GM12878 (cell line): ENCODE measurements at regions not wholly inside any gene's neighbourhood (a gene's known extent, or its start where the extent isn't known, plus 50 kb on each side); places are given as distances from the start of the nearest gene placed in this dataset.

ENCODE experiments used
- ATAC-seq: fragments of 200-7000 bp; cut with Tn5 transposase; 3 replicates; pipeline ENCODE4 v1.9.1; 2020; ENCODE audit warnings: mild to moderate bottlenecking, moderate library complexity
- BruUV-seq: library from RNA; stranded (reverse); fragments of 400-500 nt; replicated peaks from 2 replicates; lab custom pipeline; 2021; lab: Mats Ljungman, UMichigan
- CTCF ChIA-PET: fragments of 300-600 bp; sonication (Branson Sonifier 250); formaldehyde crosslinking; extraction: SDS; loops from one replicate; lab custom pipeline; 2021; ENCODE audit warnings: inconsistent platforms; lab: Yijun Ruan, JAX
- POLR2A ChIA-PET: fragments of 350-600 bp; formaldehyde crosslinking; extraction: SDS; loops from one replicate; lab custom pipeline; 2021; ENCODE audit warnings: inconsistent platforms; lab: Charles Lee
- RAD21 ChIA-PET: fragments of 300-600 bp; sonication (Branson Sonifier 250); formaldehyde crosslinking; loops from one replicate; lab custom pipeline; 2023; ENCODE audit warnings: antibody characterized with exemption; ENCODE audit not compliant: unreplicated experiment; lab: Charles Lee
- SMC1A ChIA-PET: fragments of 300-600 bp; sonication (Branson Sonifier 250); formaldehyde crosslinking; loops from one replicate; lab custom pipeline; 2023; ENCODE audit not compliant: unreplicated experiment, uncharacterized antibody; lab: Charles Lee
- DNase-seq: peaks from one replicate; pipeline ENCODE4 v3.0.0-alpha.2; 2011; ENCODE audit warnings: low read depth, low spot score
- FAIRE-seq: peaks from 3 replicates; lab custom pipeline; 2011; peaks lifted over from hg19 to GRCh38; lab: Jason Lieb, UNC
- H2AFZ ChIP-seq: 2 replicates; pipeline ENCODE4 v1.6.0; 2011; ENCODE audit warnings: low read depth, low read length, control low read depth; ENCODE audit not compliant: control insufficient read depth
- H3K27ac ChIP-seq: 2 replicates; pipeline ENCODE4 v1.5.1; 2011; ENCODE audit warnings: control low read depth; ENCODE audit not compliant: control insufficient read depth, insufficient read depth
- H3K27me3 ChIP-seq, 2 experiments: replicated peaks in 1 of 2; 2 replicates each; pipeline versions ENCODE4 v1.6.0 to v1.6.1; 2011; ENCODE audit warnings: low read length in 1 of 2; ENCODE audit not compliant: control insufficient read depth in 2 of 2, insufficient read depth in 2 of 2
- H3K36me3 ChIP-seq, 2 experiments: 2 replicates each; pipeline ENCODE4 v1.5.1; 2011; ENCODE audit warnings: low read length in 1 of 2; ENCODE audit not compliant: control insufficient read depth in 2 of 2, insufficient read depth in 2 of 2
- H3K4me1 ChIP-seq: 2 replicates; pipeline ENCODE4 v1.6.1; 2011; ENCODE audit warnings: mild to moderate bottlenecking, low read length, moderate library complexity, mixed read lengths; ENCODE audit not compliant: control insufficient read depth, insufficient read depth
- H3K4me2 ChIP-seq: 2 replicates; pipeline ENCODE4 v1.6.0; 2011; ENCODE audit warnings: control low read depth; ENCODE audit not compliant: control insufficient read depth, insufficient read depth
- H3K4me3 ChIP-seq: fragments of 200-600 bp; sonication (generic); 2 replicates; pipeline ENCODE4 v1.5.1; 2016
- H3K79me2 ChIP-seq: 2 replicates; pipeline ENCODE4 v1.6.0; 2011; ENCODE audit warnings: low read length; ENCODE audit not compliant: control insufficient read depth, insufficient read depth
- H3K9ac ChIP-seq: 2 replicates; pipeline ENCODE4 v1.8.0; 2011; ENCODE audit warnings: low read length, control low read depth, mixed read lengths; ENCODE audit not compliant: control insufficient read depth, insufficient read depth
- H3K9me3 ChIP-seq: replicated peaks from 3 replicates; pipeline ENCODE4 v1.5.1; 2011; ENCODE audit warnings: mild to moderate bottlenecking, low read length; ENCODE audit not compliant: control insufficient read depth, insufficient read depth
- H4K20me1 ChIP-seq: 2 replicates; pipeline ENCODE4 v1.6.0; 2011; ENCODE audit not compliant: control insufficient read depth, insufficient read depth
- BCLAF1 ChIP-seq: fragments of 450-650 bp; IDR thresholded peaks from 2 replicates; pipeline ENCODE4 v1.6.1; 2017; ENCODE audit warnings: antibody characterized with exemption, mild to moderate bottlenecking, moderate library complexity
- PKNOX1 ChIP-seq: fragments of 450-650 bp; IDR thresholded peaks from 2 replicates; pipeline ENCODE4 v1.6.1; 2016; ENCODE audit warnings: mild to moderate bottlenecking
- RELA ChIP-seq: fragments of 450-650 bp; IDR thresholded peaks from 2 replicates; pipeline ENCODE4 v1.8.0; 2014; ENCODE audit warnings: borderline replicate concordance; ENCODE audit not compliant: partially characterized antibody
- ZBTB40 ChIP-seq: fragments of 450-650 bp; IDR thresholded peaks from 2 replicates; pipeline ENCODE4 v1.6.1; 2016; ENCODE audit warnings: mild to moderate bottlenecking, moderate library complexity, borderline replicate concordance
- ZSCAN29 ChIP-seq: fragments of 450-650 bp; IDR thresholded peaks from 2 replicates; pipeline ENCODE4 v1.6.1; 2017; ENCODE audit warnings: mild to moderate bottlenecking, moderate library complexity
- WGBS: methylation state at CpG from one replicate; pipeline ENCODE4 v1.1.6; 2016; ENCODE audit warnings: low lambda C conversion rate; ENCODE audit not compliant: insufficient replicate concordance, insufficient coverage; ENCODE audit errors: missing lambda C conversion rate; 5-methylcytosine and 5-hydroxymethylcytosine counted together
- in situ Hi-C: fragments of 300-500 bp; cut with MboI; formaldehyde crosslinking; loops from 9 replicates; pipeline ENCODE4 v1.14.3; 2018; ENCODE audit warnings: mixed read lengths
- intact Hi-C: fragments of 100-400 bp; cut with micrococcal nuclease; formaldehyde crosslinking; loops from one replicate; pipeline ENCODE4 v1.14.2; 2022; ENCODE audit not compliant: unreplicated experiment
- TF ChIP-seq, protein P1 (sequence below): fragments of 450-650 bp; formaldehyde crosslinking; IDR thresholded peaks from 2 replicates; pipeline ENCODE4 v1.4.0; 2022; ENCODE audit warnings: mild to moderate bottlenecking, moderate library complexity
- TF ChIP-seq, protein P2 (sequence below): IDR thresholded peaks from 2 replicates; pipeline ENCODE4 v1.6.1; 2011; ENCODE audit warnings: mild to moderate bottlenecking, low read depth, low read length, moderate library complexity; ENCODE audit not compliant: insufficient replicate concordance

GRCh38 chr2:7860693-7861092 lies 821.2 kb upstream of the ID2 start (continued):
- TF ChIP-seq BCLAF1 (no peak), ZSCAN29 (no peak)

DNA sequence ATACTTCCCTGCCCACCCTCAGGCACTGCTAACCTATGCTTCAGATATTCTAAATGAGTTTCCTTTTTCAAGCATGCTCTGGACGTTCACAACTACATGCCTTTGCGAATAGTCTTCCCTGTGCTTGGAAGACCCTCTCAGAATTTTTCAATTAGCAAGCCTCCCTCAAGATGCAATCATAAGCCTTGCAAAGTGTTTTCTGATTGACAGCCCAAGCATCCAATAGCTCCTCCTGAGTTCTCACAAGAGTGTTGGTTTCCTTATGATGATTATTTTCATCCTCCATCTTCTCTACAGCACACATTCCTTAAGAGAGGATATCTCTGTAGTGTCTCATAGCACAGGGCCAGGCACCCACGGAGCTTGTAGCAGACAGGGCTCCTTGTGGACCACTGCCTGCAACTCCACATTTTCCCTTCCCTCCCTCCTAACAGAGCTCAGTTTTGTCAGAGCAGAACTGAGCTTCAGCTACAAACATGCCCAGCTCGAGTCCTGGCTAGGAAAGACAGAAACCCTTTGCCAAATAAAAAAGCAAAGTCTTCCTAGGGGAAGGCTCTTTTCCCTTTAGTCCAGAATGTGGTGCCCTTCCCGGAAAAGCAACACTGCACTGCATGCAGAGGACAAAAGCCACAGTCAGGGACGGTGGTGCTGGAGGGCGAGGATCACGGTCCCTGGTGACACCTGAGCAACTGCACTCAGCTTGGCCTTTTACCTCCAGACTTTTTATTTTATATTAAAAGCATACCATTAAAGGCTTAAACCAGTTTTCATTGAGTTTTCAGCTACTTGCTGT lies 819.8 kb upstream of the ID2 start:
- Histone ChIP-seq H3K4me3 (no peak overlapping the region), H3K36me3 (no peaks in the 10 kb centered on the region), H3K4me2 (no peak overlapping the region), H3K27me3 (no peaks in the 10 kb centered on the region), H4K20me1 (no peaks in the 10 kb centered on the region), H2AFZ (no peak overlapping the region), H3K9ac (no peak overlapping the region), H3K27ac (no peak overlapping the region), H3K4me1 (no peaks in the 10 kb centered on the region), H3K79me2 (no peaks in the 10 kb centered on the region), H3K9me3 (no peaks in the 10 kb centered on the region)
- intact Hi-C loops (no loop called here), in situ Hi-C loops (no loop called here)
- no peak for ATAC-seq
- SMC1A ChIA-PET, result interaction anchor here (0.9 to 2.2 kb wide), 3 partner anchors 9 to 127 kb away, joined by 3 to 5 read pairs (median 3); no protein-coding TSS in a partner anchor
- WGBS, result 38% methylated on average over 8 of the region's 8 CpGs
- POLR2A ChIA-PET, result no interaction called here
- BruUV-seq, result no TSS peak
- RAD21 ChIA-PET, result no interaction called here
- FAIRE-seq, result no peak
- no peak for DNase-seq
- CTCF ChIA-PET, result interaction anchor here (1.1 kb wide), 1 partner anchor 101 kb away, joined by 3 read pairs; no protein-coding TSS in a partner anchor
- peak; percentile 84 for TF ChIP-seq PKNOX1
- TF ChIP-seq ZBTB40, result no peak
- TF ChIP-seq, protein P1, sequence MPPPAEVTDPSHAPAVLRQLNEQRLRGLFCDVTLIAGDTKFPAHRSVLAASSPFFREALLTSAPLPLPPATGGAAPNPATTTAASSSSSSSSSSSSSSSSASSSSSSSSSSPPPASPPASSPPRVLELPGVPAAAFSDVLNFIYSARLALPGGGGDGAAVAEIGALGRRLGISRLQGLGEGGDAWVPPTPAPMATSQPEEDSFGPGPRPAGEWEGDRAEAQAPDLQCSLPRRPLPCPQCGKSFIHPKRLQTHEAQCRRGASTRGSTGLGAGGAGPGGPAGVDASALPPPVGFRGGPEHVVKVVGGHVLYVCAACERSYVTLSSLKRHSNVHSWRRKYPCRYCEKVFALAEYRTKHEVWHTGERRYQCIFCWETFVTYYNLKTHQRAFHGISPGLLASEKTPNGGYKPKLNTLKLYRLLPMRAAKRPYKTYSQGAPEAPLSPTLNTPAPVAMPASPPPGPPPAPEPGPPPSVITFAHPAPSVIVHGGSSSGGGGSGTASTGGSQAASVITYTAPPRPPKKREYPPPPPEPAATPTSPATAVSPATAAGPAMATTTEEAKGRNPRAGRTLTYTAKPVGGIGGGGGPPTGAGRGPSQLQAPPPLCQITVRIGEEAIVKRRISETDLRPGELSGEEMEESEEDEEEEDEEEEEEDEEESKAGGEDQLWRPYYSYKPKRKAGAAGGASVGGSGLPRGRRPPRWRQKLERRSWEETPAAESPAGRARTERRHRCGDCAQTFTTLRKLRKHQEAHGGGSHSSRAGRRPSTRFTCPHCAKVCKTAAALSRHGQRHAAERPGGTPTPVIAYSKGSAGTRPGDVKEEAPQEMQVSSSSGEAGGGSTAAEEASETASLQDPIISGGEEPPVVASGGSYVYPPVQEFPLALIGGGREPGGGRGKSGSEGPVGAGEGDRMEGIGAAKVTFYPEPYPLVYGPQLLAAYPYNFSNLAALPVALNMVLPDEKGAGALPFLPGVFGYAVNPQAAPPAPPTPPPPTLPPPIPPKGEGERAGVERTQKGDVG, result no peak
- TF ChIP-seq, protein P2, sequence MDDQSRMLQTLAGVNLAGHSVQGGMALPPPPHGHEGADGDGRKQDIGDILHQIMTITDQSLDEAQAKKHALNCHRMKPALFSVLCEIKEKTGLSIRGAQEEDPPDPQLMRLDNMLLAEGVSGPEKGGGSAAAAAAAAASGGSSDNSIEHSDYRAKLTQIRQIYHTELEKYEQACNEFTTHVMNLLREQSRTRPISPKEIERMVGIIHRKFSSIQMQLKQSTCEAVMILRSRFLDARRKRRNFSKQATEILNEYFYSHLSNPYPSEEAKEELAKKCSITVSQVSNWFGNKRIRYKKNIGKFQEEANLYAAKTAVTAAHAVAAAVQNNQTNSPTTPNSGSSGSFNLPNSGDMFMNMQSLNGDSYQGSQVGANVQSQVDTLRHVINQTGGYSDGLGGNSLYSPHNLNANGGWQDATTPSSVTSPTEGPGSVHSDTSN, result peak; percentile 68
- no peak for TF ChIP-seq RELA
